NCI-H2196 treated with DMSO at 0.1 percent for 48 hours (cell line): ENCODE measurements at regions not wholly inside any gene's neighbourhood (a gene's known extent, or its start where the extent isn't known, plus 50 kb on each side); places are given as distances from the start of the nearest gene placed in this dataset.

ENCODE experiments used
- DNase-seq: peaks from one replicate; lab custom pipeline; 2025; ENCODE audit not compliant: unreplicated experiment; lab: John Stamatoyannopoulos, UW

DNA sequence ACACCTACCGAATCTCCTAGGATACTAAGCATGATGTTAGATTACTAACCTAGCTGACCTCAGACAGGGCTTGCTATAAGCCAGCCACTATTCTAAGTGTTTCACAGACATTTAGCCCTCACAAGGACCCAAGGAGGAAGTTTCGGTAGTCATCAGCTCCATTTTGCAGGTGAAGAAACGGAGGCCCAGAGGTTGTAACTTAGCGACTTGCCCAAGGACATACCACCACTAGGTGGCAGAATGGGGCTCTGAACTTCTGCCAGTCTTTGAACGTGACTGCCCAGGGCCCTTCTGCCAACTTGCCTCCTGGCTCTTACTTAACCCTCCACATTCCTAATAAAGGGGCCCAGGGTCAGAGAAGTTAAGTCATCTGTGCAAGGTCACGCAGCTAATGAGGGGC is 283.5 kb downstream of the C1orf94 start:
- DNase-seq: peak; percentile 4

DNA sequence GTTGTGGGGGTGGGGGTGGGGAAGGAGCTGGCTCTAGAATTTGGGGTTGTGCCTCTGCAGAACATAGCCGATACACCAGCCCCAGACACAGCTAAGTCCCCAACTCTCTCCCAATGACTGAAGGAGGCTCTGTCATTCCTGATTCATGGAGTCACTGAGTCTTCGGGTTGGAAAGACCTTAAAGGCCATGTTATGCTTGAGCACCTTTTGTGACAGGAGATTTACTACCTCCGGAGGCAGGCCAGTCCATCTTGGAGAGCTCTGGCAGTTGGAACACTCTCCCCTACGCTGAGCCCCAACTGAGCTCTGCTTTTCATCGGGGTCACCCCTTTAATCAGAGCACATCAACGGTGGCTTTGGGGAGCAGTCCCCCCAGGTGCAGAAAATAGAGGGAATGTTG is 284.4 kb upstream of the GJB5 start:
- no peak for DNase-seq

- DNase-seq: no peak
Observed at GRCh38 chr1:34474566-34474965, 280.3 kb upstream of the GJB5 start.

GRCh38 chr1:34476371-34476770 is 278.5 kb upstream of the GJB5 start:
- no peak for DNase-seq

DNA sequence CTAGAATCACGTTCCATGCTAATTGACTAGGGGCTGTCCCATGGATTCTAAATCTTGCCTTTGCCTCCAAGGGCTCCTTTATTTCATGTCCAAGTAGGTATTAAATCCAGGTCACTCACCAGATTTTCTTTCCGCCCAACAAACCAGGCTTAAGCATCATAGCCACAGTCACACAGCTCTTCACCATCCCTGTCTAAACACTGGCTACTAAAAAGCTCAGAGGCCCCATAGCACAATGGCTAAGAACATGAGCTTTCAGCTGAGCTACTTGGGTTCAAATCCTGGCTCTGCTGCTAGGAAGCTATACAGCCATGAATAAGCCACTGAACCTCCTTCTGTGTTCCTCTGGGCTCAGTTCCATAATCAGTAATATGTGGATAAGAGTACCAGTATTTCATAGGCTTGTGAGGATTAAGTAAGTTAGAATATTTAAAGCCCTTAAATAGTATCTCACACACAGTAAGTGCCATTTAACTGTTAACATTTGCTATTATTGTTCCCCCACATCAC is 277.2 kb upstream of the GJB5 start:
- no peak for DNase-seq

DNA sequence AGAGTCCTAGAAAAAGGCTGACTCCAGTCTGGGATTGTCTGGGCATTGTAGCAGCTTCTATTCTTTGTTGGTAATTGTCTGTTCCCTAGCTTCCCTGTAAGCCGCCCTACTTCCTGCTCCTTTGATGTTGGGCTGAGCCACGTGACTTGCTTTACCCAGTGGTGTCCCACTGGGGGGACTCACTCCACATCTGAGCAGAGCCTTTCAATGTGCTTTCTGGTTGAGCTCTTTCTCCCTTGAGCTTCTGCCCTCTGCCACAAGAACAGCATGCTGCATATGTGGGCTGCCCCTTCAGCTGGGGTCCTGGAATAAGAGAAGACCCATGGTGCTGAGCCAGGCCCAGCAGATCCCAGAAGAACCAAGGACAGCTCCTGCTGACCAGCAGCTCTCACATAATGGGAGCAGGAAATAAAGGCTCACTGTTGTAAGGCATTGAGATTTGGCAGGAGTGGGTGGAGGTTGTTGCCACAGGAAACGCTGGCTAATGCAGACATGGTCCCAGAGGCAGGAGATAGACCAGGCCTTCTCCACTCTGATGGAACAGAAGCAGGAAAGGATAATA is 276.3 kb upstream of the GJB5 start:
- DNase-seq: no peak

- peak; percentile 37 for DNase-seq
Observed at GRCh38 chr1:34479731-34480130, 275.1 kb upstream of the GJB5 start.

DNA sequence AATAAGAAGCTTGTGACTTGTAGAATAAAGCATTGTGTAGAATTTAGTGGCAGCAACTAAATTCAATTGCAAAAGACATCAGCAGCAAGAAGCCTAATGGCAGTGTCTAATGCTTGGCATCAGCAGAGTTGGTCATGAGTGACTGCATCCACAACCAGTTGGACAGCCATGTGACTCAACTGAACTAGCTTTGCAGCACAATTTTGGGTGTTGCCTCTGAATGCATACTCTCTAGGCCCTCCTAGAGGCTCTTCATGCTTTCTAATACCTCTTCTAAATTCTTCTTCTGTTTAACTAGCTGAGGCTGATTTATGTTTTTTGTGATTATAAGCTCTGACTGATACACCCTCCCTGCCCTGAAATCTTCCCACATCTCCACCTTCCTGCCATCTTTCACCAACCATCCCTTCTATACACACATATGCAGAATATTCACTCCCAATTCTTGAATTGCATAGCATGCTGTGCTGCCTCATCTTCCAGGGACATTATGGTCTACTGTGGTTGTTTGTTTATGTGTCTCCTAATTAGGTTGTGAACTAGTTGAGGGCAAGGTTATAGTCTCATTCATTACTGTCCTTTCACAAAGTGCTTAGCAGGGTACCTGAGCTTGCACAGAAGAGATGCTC is 266.7 kb upstream of the GJB5 start:
- no peak for DNase-seq

DNA sequence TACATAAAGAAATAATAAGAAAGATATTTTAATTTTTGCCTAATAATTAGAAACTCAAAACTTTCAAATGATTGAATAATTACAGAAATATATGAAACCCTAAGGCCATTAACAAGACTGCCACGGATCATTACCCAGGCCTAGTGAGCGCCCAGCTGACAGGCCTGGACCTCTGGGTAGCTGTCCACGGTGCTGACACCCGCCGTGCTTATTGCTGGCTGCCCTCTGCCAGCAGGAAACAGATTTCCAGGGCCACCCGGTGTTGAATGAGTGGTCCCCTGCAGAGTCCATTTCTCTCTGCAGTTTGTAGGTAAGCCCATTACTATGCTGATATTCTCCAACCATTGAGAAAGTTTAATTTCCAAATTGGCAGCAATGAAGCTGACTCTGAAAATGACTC is 254.4 kb upstream of the GJB5 start:
- no peak for DNase-seq

DNA sequence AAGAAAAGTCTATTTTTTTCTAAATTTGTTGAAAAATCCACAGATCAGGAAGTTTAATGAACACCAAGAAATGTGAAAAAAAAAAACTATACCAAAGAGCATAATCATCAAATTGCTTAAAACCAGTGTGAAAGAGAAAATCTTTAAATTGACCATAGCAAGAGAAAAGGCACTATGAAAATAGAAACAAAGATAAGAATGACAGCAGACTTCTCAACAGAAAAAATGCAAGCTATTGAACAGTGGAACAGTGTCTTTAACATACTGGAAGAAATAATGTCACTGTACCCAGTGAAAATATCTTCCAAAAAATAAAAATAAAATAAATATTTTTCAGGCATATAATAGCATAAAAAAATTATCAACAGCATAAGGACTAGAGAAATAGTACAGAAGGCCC is 243.0 kb upstream of the GJB5 start:
- no peak for DNase-seq

DNA sequence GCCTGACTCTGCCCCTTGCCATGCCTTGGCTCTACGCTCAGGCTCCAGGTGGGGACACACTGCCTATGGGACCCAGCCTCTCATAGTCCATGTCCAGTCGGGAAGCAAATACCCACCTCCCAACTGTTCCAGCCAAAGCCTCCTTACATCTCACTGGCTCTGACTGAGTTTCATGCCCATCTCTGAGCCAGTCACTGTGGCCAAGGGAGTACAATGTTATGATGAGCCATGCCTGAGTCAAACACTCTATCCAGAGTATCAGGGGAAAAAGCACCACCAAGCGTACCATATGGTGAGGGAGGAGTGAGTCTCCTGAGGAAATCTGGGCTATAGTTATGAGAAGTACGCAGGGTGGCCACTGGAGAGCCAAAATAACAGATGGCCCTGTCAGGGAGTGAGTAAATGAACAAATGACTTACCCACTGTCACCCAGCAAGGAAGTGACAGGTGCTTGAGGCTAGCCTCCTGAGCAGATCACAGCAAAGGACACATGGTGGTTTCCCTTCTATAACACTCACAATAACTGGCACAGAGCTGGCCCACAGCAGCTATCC is 236.6 kb upstream of the GJB5 start:
- no peak for DNase-seq

GRCh38 chr1:34520111-34520510 is 234.7 kb upstream of the GJB5 start:
- DNase-seq: no peak

GRCh38 chr1:34524783-34525182 is 230.1 kb upstream of the GJB5 start:
- DNase-seq: no peak

DNA sequence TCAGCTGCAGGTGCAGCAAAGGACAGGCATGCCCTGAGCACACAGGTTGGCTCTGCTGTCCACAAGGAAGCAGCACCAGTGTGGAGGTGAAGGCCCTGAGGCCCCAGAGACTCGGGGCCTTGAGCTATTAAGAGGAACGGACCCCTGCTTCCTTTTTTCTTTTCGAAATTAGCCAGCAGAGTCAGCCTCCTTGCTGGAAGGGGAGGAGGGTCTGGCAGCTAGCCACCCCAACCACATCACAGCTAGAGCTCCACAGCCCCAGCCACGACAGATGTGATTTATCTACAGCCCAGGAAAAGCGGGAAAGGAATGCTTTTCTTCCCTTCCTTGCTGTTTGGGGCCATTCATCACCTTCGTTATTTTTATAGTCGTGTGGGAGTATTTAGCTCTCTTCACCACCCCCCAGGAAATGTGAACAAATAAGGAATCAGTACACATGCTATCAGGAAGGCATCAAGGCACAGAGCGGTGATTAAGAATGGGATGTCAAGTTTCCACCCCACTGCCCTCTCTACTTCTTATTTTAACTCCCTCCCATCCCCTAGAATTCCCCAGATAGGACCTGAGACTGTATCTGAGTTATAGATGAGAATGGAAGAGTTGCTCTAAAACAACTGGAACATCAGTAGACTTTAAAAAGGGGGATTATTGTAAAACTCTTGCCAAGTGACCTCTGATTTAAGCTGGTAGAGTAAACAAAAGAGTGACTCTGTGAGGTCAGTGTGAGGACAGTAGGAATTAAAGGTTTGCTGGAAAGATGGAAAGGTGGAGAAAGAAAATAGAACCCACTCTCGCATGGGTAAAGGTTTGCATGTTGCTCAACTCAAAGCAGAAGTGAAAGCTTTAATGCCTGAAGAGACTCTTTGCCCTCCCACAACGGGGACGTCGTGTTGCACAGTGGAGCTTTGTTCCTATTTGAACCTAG is 224.7 kb upstream of the GJB5 start:
- no peak for DNase-seq

GRCh38 chr1:34532113-34532512 is 222.7 kb upstream of the GJB5 start:
- no peak for DNase-seq

DNA sequence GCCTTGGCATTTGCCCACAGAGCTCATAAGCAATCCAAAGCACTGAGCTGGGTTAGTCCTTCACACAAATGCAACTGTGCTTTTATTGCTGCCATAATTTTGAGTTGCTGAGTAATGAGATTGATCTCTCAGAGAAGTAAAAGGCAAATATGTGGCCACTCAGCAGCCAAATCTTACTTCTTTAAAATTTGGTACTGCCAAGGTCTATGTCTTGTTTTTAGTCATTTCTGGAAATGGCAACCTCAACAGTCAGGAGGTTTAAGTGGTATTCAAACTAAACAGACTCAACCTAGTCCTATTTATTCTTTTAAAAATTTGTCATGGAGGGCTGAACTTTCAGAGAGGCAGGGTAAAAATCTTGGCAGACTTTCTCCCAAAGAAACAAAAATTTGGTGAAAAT is 216.4 kb upstream of the GJB5 start:
- no peak for DNase-seq

GRCh38 chr1:34547046-34547674 is 207.7 kb upstream of the GJB5 start:
- peak; percentile 19 for DNase-seq

- no peak for DNase-seq
Observed at GRCh38 chr1:34549199-34549598, 205.6 kb upstream of the GJB5 start.

DNA sequence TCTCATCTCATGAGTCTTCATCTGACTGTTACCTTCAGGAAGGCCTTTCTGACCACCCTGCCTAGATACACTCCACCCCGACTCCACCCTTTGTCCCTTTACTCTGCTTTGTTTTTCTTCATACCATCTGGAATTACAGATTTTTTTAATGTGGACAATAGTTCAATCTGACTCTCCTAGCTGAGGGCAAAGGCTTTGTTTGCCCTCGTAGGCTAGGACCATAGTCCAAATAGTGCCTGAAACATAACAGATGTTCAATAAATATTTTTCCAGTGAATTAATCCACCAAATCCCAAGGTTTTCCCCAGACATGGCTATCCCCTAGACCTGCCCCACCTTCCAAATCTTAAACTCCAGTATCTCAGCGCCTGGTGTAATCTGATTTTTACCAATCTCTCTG is 176.5 kb upstream of the GJB5 start:
- DNase-seq: no peak

DNA sequence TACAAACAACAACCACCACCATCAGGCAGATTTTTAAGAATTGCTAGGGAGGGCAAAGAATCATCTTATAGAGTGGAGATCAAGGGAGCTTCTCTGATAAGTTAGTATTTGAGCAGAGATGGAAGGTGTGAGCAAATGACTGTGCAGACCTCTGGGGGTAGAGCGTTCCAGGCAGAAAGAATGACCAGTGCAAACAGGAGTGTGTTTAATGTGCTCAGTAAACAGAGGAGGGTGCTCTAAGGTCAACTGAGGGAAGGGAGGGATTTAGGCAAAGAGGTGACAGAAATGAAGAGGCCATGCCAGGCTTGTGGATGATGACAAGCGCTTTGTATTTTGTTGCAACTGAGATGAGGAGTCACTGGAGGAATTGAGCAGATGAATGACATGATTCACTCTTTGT is 172.5 kb upstream of the GJB5 start:
- no peak for DNase-seq

DNA sequence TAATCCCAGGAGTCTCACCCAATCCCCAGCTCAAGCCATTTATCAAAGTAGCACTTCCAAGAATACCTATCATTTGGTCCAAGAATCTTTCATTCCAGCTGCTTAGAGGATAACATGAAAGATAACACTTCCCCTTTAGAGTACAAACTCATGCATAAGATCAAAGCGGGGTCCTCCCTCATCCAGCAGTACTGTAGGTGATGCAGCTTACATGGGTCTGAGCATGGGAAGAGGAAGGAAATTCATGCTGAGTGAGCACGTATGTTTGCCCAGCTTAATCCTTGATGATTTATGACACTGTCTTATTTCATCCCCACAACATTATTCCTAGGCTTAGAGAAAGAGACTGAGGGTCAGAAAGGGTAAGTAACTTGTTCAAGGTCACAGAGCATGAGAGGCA is 167.1 kb upstream of the GJB5 start:
- no peak for DNase-seq
